ENCODE measurements at regions not wholly inside any gene's neighbourhood (a gene's known extent, or its start where the extent isn't known, plus 50 kb on each side); places are given as distances from the start of the nearest gene placed in this dataset.

DNA sequence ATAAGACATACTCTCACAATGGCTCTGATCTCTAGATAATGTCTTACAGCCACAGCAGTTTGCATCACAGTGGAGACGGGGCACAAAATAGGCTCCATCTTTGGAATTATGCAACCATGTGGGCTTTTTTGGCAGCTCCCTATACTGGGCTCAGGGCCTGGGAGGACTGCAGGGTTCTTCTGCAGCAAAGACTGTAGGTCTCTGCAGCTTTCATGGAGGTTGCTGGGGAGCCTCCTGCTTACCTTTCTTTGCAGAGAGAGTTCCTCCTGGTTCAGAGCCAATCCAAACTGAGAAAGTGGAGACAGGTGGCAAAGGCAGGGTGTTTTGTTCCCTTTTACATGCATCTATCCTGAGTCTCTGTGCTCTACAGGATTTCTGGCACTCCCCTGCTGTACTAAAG, 558.0 kb downstream of the TLR4 start:
- Histone ChIP-seq H3K27me3 (ENCODE audit: low read depth) (no peaks in the 10 kb centered on the region), H3K9me3 (no peaks in the 10 kb centered on the region), H3K4me3 (no peak overlapping the region), H3K36me3 (replicated peaks) (no peaks in the 10 kb centered on the region), H3K4me1 (no peaks in the 10 kb centered on the region)
- no peak for DNase-seq (ENCODE audit: low spot score in 2 of 2)
- in situ Hi-C loops (cut with MboI; ENCODE audit: low sequenced_read_pairs), result no loop called here

DNA sequence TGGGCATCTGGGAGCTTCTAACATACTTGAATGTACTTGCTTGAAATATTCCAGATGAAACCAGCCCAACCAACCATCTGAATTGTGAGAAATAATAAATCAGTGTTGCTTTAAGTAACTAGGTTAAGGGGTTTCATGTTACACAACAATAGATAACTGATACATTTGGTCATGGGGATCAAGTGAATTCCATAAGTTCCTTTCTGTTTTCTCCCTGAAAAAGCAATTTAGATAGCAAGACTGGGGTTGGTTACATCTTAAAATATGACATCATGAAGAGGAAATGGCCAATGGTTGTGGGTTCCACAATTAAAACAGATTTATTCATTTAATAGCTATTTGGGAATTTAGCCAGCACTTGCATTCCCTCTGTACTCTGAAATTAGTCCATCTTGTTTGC, 559.7 kb downstream of the TLR4 start:
- Histone ChIP-seq H3K9me3 (no peaks in the 10 kb centered on the region), H3K4me3 (no peak overlapping the region), H3K4me1 (no peaks in the 10 kb centered on the region), H3K27me3 (ENCODE audit: low read depth) (no peaks in the 10 kb centered on the region), H3K36me3 (replicated peaks) (no peaks in the 10 kb centered on the region)
- in situ Hi-C loops (cut with MboI; ENCODE audit: low sequenced_read_pairs), result no loop called here
- no peak for DNase-seq (ENCODE audit: low spot score in 2 of 2)

DNA sequence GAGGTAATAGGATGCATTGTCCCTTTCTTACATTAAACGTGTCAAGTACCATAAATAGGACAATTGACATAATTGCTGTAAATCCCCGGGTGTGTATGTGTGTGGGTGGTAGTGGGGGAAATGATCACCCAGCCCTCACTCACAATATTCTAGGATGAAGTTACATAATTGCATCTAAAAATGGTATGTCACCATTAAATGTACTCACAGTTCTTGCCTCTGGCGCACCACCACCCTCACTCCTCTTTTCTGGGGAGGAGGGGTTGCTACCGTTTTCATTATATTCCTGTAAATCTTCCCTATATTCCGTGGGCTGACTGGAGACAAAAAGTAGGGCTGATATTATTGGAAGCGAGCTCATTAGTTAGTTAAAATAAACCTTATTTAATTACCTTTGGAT, 563.8 kb downstream of the TLR4 start:
- DNase-seq (ENCODE audit: low spot score in 2 of 2), result no peak
- H3K4me1 ChIP-seq, result no peaks in the 10 kb centered on the region
- no peaks in the 10 kb centered on the region for H3K9me3 ChIP-seq
- no peaks in the 10 kb centered on the region for H3K36me3 ChIP-seq (replicated peaks)
- in situ Hi-C loops (cut with MboI; ENCODE audit: low sequenced_read_pairs), result no loop called here
- H3K27me3 ChIP-seq (ENCODE audit: low read depth), result no peaks in the 10 kb centered on the region
- H3K4me3 ChIP-seq, result no peak overlapping the region

DNA sequence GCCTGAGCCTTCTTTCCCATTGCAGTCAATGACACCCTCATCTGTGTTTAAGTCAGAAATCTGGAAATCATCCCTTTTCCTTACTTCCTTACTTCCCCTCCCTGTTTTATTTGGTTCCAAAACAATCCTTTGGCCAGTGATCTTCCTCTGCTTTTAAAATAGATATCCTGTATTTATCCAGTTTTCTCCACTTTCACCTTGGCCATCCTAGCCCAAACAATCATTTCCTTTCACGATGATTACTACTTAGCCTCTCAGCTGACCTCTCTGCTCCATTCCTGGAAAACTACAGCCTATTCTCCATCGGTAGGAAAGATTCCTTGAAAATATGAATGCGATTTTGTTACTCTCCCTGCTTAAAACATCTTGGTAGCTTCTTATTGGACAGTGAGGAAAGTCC, 565.4 kb downstream of the TLR4 start:
- Histone ChIP-seq H3K4me1 (no peaks in the 10 kb centered on the region), H3K36me3 (replicated peaks) (no peaks in the 10 kb centered on the region), H3K27me3 (ENCODE audit: low read depth) (no peaks in the 10 kb centered on the region), H3K9me3 (no peaks in the 10 kb centered on the region), H3K4me3 (no peak overlapping the region)
- in situ Hi-C loops (cut with MboI; ENCODE audit: low sequenced_read_pairs), result no loop called here
- DNase-seq (ENCODE audit: low spot score in 2 of 2), result no peak

DNA sequence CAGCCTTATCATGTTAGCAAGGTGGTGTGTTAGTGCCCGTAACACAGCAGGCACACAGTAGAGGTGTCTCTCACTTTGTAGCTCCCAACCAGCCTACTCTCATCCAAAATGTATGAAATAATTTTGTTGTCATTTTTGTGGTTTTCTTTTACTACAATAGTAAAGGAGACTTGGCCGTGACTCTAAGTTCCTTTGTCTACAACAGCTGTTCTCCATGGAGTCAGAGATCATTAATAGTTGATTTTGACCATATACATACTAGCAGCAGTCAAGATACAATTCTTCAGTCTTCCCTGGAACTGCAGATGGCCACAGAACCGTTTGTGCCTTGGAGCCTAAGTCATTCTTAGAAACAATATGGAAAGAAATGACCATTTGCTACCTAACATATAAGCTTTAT, 567.1 kb downstream of the TLR4 start:
- in situ Hi-C loops (cut with MboI; ENCODE audit: low sequenced_read_pairs), result no loop called here
- H3K4me1 ChIP-seq, result no peaks in the 10 kb centered on the region
- no peaks in the 10 kb centered on the region for H3K9me3 ChIP-seq
- no peak for DNase-seq (ENCODE audit: low spot score in 2 of 2)
- no peak overlapping the region for H3K4me3 ChIP-seq
- H3K36me3 ChIP-seq (replicated peaks), result no peaks in the 10 kb centered on the region
- no peaks in the 10 kb centered on the region for H3K27me3 ChIP-seq (ENCODE audit: low read depth)

DNA sequence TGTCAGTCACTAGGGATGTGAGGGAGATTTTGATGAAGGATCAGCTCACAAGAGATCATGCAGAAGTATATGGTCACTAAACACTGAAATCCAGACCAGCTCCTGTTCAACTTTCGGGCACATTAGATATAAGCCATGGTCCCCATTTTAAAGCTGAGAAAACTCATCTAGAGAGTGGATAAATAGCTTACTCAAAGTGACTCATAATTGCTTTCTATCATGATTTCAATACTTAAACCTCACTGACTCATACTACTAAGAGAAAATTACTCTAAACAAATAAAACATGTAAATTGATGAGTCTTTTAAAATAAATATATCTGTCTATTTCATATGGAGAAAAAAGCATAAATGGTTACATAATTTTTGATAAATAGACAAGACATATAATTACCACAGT, 567.7 kb downstream of the TLR4 start:
- in situ Hi-C loops (cut with MboI; ENCODE audit: low sequenced_read_pairs), result no loop called here
- Histone ChIP-seq H3K9me3 (no peaks in the 10 kb centered on the region), H3K4me1 (no peaks in the 10 kb centered on the region), H3K4me3 (no peak overlapping the region), H3K27me3 (ENCODE audit: low read depth) (no peaks in the 10 kb centered on the region), H3K36me3 (replicated peaks) (no peaks in the 10 kb centered on the region)
- no peak for DNase-seq (ENCODE audit: low spot score in 2 of 2)

DNA sequence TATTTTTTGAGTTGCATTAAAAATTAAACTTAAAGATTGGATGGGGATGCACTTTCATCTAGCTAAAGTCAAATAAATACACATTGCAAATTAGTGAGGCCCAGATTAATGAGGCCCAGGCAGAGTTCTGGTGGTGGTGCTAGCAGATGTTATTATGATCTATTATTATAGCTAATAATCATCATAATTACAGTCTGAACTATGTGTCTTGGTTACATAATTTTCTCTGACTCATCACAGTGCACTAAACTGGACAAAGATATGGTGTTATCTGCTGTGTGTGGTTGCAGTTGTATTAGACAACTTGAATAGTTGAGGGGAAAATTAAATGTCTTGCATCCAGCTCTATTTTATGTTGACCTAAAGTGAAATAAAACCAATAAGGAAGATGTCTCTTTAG, 568.8 kb downstream of the TLR4 start:
- Histone ChIP-seq H3K9me3 (no peaks in the 10 kb centered on the region), H3K27me3 (ENCODE audit: low read depth) (no peaks in the 10 kb centered on the region), H3K36me3 (replicated peaks) (no peaks in the 10 kb centered on the region), H3K4me1 (no peaks in the 10 kb centered on the region), H3K4me3 (no peak overlapping the region)
- no peak for DNase-seq (ENCODE audit: low spot score in 2 of 2)
- in situ Hi-C loops (cut with MboI; ENCODE audit: low sequenced_read_pairs), result no loop called here

DNA sequence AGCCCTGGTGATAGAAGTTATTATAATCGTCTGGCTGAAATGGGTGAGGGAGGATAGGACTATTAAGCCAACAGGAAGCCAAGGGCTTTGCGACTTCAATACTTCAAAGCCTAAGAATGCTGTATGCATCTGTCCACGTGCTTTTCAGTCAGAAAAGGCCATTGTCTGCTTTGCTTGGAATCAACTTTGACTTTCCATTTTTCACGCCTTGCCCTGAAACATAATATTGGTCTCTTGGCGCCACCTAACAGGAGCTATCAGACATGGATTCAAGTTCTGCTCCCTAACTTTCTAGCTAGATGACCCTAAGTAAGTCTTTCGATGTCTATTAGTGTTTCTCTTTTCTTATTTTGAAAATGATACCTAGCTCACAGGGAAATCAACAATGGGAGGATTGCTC, 572.6 kb downstream of the TLR4 start:
- H3K9me3 ChIP-seq, result no peaks in the 10 kb centered on the region
- H3K4me1 ChIP-seq, result no peaks in the 10 kb centered on the region
- H3K36me3 ChIP-seq (replicated peaks), result no peaks in the 10 kb centered on the region
- in situ Hi-C loops (cut with MboI; ENCODE audit: low sequenced_read_pairs), result no loop called here
- H3K27me3 ChIP-seq (ENCODE audit: low read depth), result no peaks in the 10 kb centered on the region
- no peak for DNase-seq (ENCODE audit: low spot score in 2 of 2)
- H3K4me3 ChIP-seq, result no peak overlapping the region

DNA sequence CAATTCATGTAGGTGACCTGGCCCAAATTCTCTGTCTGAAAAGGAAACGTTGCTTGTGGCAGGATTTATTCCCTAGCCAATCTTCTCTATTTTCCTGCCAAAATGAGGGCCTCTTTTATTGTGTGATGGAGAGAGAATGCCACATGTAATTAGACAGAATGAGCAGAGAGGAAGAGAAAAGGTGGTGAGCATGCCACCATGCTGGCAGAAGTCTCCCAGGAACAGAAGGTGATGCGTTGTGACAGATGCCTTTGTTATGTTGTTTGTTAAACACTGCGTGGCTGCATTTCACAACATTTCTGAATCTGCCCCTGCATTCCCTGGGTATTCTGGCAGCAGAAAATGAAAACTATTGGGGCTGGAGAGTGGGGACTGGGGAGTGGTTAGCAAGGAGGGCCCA, 577.6 kb downstream of the TLR4 start:
- H3K9me3 ChIP-seq, result no peaks in the 10 kb centered on the region
- DNase-seq (ENCODE audit: low spot score in 2 of 2), result no peak
- no peaks in the 10 kb centered on the region for H3K36me3 ChIP-seq (replicated peaks)
- no peaks in the 10 kb centered on the region for H3K27me3 ChIP-seq (ENCODE audit: low read depth)
- H3K4me1 ChIP-seq, result no peaks in the 10 kb centered on the region
- in situ Hi-C loops (cut with MboI; ENCODE audit: low sequenced_read_pairs), result no loop called here
- H3K4me3 ChIP-seq, result no peak overlapping the region

DNA sequence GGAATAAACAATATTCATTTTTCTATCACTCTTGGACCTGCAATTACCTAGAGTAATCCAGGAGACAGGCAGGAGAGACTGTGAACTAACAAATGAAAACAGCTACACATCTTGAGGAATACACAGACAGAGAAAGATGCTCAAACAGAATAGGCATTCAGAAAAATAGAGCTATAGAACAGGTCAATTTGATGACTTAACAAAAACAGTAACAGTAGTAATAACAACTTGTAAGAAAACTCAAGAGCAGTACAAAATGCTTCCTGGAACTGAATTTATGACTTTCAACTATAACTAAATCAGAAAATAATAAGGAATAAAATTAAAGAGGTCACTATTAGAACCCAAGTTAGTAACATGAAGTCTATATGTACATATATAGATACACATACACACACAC, 579.3 kb downstream of the TLR4 start:
- no peak for DNase-seq (ENCODE audit: low spot score in 2 of 2)
- Histone ChIP-seq H3K9me3 (no peaks in the 10 kb centered on the region), H3K27me3 (ENCODE audit: low read depth) (no peaks in the 10 kb centered on the region), H3K4me3 (no peak overlapping the region), H3K4me1 (no peaks in the 10 kb centered on the region), H3K36me3 (replicated peaks) (no peaks in the 10 kb centered on the region)
- in situ Hi-C loops (cut with MboI; ENCODE audit: low sequenced_read_pairs), result no loop called here

DNA sequence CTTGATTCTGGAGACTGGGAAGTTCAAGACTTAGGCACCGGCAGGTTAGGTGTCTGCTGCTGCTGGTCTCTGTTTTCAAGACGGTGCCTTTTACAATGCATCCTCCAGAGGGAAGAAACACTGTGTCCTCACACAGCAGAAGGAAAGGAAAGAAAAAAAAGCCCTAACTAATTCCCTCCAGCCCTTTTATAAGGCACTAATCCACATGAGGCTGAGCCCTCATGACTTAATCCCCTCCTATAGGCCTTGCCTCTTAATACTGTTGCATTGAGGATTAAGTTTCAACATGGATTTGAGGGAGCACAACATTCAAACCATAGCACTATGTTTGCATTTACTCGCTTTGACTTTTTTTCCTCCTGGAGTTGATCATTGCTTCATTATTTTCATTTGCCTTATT, 585.9 kb downstream of the TLR4 start:
- Histone ChIP-seq H3K4me3 (no peak overlapping the region), H3K27me3 (ENCODE audit: low read depth) (no peaks in the 10 kb centered on the region), H3K36me3 (replicated peaks) (no peaks in the 10 kb centered on the region), H3K9me3 (no peaks in the 10 kb centered on the region), H3K4me1 (no peaks in the 10 kb centered on the region)
- DNase-seq (ENCODE audit: low spot score in 2 of 2), result no peak
- in situ Hi-C loops (cut with MboI; ENCODE audit: low sequenced_read_pairs), result no loop called here

DNA sequence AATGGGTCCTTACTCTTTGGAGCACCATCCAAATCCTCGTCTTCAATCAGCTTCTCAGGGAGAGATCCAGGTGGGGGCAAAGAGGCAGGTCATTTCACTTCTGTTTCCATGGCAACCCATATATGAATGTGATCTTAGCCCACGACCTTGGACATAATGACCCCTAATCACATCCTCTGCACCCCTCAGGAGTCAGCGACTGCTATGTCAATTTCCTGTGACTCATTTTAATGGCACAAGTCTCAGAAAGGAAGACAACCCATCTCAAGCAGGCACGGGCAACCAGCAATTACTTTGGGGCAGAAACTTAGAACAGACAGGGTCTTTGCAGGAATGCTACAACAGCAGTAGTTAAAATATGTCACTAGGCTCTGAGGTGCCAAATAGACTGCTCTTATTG, 591.2 kb downstream of the TLR4 start:
- no peak overlapping the region for H3K4me3 ChIP-seq
- no peaks in the 10 kb centered on the region for H3K9me3 ChIP-seq
- no peaks in the 10 kb centered on the region for H3K4me1 ChIP-seq
- no peaks in the 10 kb centered on the region for H3K36me3 ChIP-seq (replicated peaks)
- in situ Hi-C loops (cut with MboI; ENCODE audit: low sequenced_read_pairs), result no loop called here
- DNase-seq (ENCODE audit: low spot score in 2 of 2), result no peak
- H3K27me3 ChIP-seq (ENCODE audit: low read depth), result no peaks in the 10 kb centered on the region

DNA sequence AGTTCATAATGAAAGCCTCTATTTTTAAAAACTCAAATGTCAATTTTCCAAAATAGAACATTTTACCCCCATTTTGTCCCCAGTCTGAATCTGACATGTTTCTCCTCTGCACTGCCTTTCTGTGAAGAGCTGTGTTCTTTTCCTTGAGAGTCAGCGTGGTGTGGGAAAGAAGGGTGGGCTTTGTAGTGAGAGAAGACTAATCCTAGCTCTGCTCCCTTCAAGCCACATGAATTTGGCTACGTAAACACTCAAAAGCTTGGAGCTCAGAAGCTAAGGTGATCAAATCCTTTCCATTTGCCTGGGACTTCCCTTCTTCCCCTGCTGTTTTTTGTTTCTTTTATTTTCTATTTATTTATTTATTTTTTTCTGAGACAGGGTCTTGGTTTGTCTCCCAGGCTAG, 598.5 kb downstream of the TLR4 start:
- Histone ChIP-seq H3K9me3 (no peaks in the 10 kb centered on the region), H3K4me3 (no peak overlapping the region), H3K27me3 (ENCODE audit: low read depth) (no peaks in the 10 kb centered on the region), H3K4me1 (no peaks in the 10 kb centered on the region), H3K36me3 (replicated peaks) (no peaks in the 10 kb centered on the region)
- in situ Hi-C loops (cut with MboI; ENCODE audit: low sequenced_read_pairs), result no loop called here
- DNase-seq (ENCODE audit: low spot score in 2 of 2), result no peak

DNA sequence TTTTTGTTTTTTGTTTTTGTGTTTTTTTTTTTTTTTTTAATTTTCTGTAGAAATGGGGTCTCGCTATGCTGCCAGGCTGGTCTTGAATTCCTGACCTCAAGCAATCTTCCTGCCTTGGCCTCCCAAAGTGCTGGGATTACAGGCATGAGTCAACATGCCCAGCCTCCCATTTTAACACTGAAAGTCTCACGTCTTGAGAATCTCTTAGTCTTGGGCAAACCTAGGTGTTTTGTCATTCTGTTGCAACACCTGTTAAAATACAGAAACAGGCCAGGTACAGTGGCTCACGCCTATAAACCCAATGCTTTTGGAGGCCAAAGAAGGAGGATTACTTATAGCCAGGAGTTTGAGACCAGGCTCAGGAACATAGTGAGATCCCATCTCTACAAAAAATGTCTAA, 599.0 kb downstream of the TLR4 start:
- no peaks in the 10 kb centered on the region for H3K9me3 ChIP-seq
- H3K4me1 ChIP-seq, result no peaks in the 10 kb centered on the region
- DNase-seq (ENCODE audit: low spot score in 2 of 2), result no peak
- H3K27me3 ChIP-seq (ENCODE audit: low read depth), result no peaks in the 10 kb centered on the region
- H3K4me3 ChIP-seq, result no peak overlapping the region
- in situ Hi-C loops (cut with MboI; ENCODE audit: low sequenced_read_pairs), result no loop called here
- H3K36me3 ChIP-seq (replicated peaks), result no peaks in the 10 kb centered on the region

DNA sequence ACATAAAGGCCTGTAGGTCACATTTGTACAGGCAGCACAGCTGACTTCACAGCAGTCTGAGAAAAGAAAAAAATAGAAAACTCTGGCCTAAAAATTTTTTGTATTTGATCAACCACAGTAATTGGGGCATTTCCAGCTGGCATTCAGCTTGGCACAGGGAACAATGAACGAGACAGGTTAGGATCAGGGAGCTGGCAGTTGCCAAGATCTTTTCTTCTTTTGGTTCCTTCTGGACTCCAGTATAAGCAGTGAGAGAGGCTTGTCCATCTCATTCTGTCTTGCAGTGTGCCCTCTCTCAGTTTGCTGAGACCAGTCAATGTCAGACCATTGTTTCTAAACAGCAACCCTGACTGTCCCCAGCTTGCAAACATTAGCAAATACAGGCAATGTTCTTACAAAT, 601.1 kb downstream of the TLR4 start:
- Histone ChIP-seq H3K4me3 (no peak overlapping the region), H3K36me3 (replicated peaks) (no peaks in the 10 kb centered on the region), H3K9me3 (no peaks in the 10 kb centered on the region), H3K4me1 (no peaks in the 10 kb centered on the region), H3K27me3 (ENCODE audit: low read depth) (no peaks in the 10 kb centered on the region)
- in situ Hi-C loops (cut with MboI; ENCODE audit: low sequenced_read_pairs), result no loop called here
- no peak for DNase-seq (ENCODE audit: low spot score in 2 of 2)

DNA sequence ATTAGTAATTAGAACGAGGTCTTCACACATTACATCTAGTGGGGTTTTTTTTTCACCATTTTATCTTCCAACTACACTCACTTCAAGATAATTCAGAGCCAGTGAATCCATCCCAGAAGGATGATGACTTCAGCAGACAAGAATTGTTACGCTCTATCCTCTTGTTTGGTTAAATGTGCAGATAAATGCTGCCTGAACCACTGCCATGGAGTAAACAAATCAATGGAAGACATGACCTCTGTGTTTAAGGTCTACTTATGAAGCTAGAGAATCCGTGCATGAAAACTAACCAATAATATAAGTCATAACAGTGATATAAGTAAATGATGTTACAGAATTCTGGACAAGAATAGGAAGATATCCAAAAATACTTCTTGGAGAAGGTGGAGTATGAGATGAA, 602.6 kb downstream of the TLR4 start:
- no peaks in the 10 kb centered on the region for H3K27me3 ChIP-seq (ENCODE audit: low read depth)
- no peak for DNase-seq (ENCODE audit: low spot score in 2 of 2)
- in situ Hi-C loops (cut with MboI; ENCODE audit: low sequenced_read_pairs), result no loop called here
- no peaks in the 10 kb centered on the region for H3K4me1 ChIP-seq
- no peaks in the 10 kb centered on the region for H3K36me3 ChIP-seq (replicated peaks)
- no peaks in the 10 kb centered on the region for H3K9me3 ChIP-seq
- no peak overlapping the region for H3K4me3 ChIP-seq

All from HAP-1 (cell line).